Anterior cingulate cortex (tissue), 58 donors: ENCODE measurements at regions not wholly inside any gene's neighbourhood (a gene's known extent, or its start where the extent isn't known, plus 50 kb on each side); places are given as distances from the start of the nearest gene placed in this dataset.
"Not testable (repeated sequence)": the region's sequence is repeated elsewhere in the genome, so short reads cannot be mapped to it uniquely, and the experiment has no call there.

Experiments used
- DNase-seq, 58 donors: peaks; one replicate each; lab custom pipeline; 2025; lab: John Stamatoyannopoulos, UW

DNA sequence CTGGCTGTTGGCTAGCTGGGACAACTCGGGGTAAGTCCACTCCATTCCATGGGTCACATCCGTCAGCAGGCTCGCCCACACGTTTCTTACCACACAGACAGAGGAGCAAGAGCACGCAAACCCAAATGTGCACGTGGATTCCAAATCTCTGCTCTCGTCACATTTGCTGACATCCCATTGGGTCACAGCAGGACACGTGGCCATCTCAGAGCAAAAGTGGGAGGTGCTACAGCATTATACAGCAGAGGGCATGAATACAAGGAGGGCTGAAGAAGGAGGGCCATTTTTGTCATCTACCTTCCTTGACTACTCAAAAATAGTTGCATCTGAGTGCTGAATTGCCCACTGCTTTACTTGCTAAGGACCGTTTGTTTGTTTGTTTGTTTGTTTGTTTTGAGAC, 84.7 kb downstream of the RBBP6 start:
- no peak for DNase-seq

DNA sequence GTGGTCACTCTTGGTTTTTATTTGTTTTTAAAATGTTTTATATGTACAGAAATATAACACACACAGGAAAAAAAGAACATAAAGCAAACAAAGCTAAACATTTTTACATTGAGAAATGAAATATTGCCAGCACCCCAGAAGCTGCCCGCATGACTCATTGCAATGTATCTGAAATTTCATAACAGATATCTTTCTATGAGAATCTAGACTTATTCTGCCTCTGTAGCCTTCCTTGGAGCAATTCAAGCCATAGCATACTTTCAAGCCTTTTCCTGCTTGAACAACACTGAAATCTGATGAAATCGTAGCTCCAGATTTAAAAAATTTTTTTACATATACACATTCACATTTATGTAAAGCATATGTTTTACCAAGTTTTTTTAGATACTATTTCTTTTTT, 86.9 kb downstream of the RBBP6 start:
- peak in 1 of 58 donors; percentile 1 for DNase-seq

DNA sequence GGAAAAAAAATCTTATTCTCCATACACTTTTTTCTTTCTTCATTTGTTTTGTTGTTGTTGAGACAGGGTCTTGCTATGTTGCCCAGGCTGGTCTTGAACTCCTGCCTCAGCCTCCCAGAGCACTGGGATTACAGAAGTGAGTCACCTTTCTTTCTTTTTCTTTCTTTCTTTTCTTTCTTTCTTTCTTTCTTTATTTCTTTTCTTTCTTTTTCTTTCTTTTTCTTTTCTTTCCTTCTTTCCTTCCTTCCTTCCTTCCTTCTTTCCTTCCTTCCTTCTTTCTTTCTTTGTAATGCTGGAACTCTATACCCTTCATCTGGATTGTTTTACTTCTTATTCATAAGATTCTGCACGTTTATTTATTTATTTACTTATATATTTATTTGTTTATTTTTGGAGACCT, 94.5 kb upstream of the TNRC6A start:
- no peak for DNase-seq

DNA sequence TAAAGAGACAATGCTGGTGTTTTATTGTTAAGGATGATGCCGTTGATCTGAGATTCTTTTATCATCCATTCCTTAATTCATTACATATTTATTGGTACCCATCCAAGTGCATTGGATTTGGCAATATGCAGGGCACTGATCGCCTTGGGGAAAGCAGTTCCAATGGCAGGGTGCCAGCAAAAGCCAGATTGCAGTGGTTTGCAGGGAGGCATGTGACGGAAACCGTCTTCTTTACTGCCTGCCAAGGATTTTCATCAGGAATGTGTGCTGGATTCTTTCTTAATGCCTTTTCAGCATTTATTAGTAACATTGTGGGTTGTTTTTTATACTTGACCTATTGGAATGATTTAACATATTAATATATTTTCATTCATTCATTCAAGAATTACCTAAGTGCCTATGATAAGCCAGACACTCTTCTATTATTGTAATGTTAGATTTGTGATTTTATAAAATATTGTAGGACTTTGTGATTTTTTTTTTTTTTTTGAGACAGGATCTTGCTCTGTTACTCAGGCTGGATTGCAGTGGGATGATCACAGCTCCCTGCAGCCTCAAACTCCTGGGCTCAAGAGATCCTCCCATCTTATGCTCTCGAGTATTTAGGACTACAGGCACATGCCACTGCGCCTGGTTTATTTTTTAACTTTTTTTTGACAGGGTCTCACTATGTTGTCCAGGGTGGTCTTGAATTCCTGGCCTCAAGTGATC, 93.4 kb upstream of the TNRC6A start:
- peak in 46 of 58 donors; percentile 1 to 90 (median 22) for DNase-seq

DNA sequence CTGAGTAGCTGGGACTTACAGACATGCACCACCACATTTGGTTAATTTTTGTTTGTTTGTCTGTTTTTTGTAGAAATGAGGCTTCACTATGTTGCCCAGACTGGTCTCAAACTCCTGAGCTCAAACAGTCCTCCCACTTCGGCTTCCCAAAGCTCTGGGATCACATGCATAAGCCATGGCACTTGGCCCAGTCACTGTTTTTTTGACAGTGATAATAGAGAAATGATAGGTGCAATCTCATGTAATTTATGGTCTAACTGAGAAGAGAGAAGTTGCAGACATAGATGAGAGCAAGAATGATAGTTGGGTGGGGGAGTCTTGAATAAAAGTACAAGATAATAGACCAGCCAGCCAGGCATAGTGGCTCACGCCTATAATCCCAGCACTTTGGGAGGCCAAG, 89.7 kb upstream of the TNRC6A start:
- no peak for DNase-seq

DNA sequence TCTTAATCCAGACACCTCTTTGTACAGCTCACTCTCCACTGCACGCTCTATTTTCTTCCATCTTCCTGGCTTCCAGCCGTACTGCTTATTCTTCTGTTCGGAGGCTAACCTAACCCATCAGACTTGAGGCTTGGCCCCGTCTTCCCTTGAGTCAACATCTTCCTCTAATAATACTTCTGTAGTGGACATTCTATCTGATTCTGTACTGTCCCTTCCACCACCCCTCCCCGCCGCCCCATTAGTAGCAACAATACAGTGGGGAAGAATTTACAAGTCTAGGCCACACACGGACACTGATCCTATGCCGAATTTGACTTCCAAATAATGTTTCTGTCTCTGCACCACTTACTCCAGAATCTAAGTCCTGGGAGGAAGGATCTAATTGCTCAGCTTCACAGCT, 86.0 kb upstream of the TNRC6A start:
- DNase-seq, result no peak

DNA sequence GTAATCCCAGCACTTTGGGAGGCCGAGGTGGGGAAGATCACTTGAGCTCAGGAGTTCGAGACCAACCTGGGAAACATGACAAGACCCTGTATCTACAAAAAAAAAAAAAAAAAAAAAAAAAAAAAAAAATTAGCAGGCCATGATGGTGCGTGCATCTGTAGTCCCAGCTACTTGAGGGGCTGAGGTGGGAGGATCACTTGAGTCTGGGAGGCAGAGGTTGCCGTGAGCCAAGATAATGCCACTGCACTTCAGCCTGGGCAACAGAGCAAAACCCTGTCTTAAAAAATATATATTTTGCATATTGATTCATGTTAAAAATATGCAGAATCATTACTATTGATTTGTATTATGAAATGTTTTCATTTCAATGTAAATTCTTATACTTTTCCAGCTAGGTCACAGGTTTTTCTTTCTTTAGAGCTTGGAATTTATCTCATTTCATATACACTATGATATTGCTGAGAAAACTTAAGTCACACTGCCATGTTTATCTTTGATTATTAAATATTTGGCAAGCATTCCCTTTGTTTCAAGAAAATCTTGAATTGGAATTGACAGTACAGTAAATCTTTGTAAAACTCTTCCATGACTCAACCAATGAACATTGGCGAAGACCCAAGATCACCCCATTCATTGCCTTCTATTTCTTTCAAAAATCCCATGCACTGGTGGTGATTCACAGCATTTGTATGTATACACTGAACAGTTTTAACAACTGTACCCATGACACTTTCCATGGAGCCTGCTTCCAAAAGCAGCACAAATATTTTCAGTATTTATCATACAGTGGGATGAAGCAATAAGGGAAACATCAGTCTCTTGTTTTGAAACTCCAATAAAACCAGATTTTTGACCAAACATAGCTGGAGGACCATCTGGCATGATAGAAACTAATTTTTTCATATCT, 83.5 kb upstream of the TNRC6A start:
- DNase-seq, result peak in 1 of 58 donors; percentile 8

DNA sequence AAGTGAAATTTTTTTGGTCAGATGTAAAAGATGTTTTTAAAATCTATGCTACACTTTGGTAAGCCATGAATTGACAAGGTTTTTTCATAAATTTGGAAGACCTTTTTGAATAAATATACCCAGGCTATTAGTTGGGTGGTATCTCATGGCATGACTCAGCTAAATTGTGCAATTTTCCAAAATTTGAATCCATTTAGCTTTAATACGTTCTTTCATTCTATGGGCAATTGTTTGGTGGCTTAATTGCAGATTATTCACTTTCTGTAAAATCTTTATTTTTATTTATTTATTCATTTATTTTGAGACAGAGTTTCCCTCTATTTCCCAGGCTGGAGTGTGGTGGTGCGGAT, 82.8 kb upstream of the TNRC6A start:
- DNase-seq, result no peak

DNA sequence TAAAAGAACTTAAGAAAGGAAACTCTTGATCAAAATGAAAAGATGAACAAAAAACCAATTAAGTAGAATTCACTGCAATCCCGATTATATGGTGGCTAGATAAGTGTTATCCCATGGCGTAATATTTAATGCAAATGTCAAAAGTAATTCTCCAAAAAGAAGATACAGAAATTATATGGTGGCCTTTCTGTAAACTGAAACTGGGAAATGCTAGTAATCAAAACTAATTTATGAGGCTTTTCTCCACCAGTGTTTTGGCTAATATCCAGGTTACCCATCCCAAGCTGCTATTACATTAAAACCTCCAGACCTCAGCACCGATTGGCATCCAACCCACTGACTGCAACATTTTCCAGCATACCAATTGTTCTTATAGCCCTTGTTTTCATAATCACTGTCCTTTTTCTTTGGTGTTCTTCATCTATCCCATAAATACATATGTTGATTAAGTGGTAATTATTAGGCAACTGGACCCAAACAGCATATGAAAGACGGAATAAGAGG, 77.2 kb upstream of the TNRC6A start:
- DNase-seq, result no peak

DNA sequence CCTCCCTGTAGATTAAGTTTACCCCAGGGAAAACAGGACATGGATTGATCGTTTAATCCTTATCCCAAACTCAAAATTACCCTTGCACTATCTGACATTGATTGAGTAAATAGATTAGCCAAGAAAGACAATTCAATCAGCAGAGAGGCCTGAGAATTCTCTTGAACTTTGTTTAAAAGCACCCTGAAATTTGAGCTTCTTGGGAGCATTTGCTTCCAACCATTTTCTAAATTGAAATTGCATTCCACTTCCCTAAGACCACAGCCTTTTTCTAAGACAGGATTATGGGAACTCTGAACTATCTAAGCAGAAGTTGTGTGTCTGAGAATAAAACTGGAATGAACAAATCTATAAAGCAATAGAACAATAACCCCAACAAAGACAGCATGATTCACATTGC, 76.6 kb upstream of the TNRC6A start:
- DNase-seq, result no peak

DNA sequence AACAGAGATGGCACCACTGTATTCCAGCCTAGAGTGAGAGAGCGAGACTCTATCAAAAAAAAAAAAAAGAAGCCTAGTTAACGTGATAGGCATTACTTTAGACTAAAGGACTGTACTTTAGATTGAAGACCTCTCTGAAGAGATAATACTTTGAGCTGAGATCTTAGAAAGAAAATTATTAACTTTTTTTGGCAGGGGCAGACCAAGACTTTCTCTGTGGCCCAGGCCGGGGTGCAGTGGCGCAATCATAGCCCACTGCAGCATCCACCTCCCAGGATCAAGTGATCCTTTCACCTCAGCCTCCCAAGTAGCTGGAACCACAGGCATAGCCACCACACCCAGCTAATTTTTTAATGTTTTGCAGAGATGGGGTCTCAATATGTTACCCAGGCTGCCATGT, 75.7 kb upstream of the TNRC6A start:
- DNase-seq, result no peak

DNA sequence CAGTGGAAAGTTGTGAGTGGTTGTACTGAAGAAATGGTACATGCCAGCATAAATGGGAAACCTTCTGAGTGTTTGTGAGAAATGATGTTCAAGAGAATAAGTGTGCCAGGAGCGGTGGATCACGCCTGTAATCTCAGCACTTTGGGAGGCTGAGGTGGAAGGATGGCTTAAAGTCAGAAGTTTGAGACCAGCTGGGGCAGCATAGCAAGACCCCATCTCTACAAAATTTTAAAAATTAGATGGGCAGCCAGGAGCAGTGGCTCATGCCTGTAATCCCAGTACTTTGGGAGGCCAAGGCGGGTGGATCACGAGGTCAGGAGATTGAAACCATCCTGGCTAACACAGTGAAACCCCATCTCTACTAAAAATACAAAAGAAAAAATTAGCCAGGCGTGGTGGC, 63.5 kb upstream of the TNRC6A start:
- not testable (repeated sequence) for DNase-seq

DNA sequence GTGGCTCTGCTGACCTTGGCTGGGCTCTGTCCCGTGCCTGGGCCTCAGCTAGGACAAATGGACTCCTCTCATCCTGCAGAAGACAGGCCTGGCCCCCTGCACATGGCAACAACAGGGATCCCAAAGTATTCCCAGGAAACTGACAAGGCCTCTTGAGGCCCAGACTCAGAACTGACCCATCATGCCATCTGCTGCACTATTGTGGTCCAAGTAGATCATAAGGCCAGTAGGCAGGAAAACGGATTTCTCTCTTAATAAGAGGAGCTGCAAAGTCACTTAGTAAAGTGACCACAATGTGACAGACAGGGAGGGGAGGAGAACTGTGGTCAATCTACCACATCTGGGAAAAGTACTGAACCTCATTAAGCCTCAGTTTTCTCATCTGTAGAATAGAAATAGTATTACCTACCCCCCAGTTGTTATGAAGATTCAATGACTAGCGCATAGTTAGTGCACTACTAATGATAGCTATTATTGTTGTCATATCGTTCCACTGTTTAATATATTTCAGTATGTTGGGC, 62.1 kb upstream of the TNRC6A start:
- DNase-seq, result no peak

DNA sequence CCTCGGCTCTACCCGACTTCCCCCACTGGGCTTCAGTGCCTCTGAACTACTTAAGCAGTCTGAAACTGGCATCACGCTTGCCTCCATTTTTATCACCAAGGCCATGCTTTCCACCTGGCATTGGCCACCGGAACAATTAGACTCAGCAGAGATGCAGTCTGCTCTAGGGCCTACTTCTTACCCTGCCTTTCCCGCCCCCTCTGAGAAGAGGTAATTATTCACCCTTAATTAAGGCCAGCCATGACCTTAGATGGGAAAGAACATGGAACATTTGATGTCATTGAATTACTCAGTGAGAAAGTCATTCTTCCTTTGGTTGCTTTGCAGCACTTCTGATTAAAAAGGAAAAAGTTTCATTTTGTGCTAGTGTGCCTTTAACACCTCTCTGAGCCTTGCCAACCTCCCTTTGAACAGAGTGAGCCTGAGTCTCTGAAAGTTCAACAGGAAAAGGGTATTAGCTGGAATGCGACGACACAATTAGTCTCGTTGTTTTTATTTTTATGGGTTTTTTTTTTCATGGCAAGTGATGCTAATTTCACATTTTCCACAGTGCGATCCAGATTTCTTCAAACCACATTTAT, 60.9 kb upstream of the TNRC6A start:
- DNase-seq, result peak in 3 of 58 donors; percentile 1 to 3 (median 2)

DNA sequence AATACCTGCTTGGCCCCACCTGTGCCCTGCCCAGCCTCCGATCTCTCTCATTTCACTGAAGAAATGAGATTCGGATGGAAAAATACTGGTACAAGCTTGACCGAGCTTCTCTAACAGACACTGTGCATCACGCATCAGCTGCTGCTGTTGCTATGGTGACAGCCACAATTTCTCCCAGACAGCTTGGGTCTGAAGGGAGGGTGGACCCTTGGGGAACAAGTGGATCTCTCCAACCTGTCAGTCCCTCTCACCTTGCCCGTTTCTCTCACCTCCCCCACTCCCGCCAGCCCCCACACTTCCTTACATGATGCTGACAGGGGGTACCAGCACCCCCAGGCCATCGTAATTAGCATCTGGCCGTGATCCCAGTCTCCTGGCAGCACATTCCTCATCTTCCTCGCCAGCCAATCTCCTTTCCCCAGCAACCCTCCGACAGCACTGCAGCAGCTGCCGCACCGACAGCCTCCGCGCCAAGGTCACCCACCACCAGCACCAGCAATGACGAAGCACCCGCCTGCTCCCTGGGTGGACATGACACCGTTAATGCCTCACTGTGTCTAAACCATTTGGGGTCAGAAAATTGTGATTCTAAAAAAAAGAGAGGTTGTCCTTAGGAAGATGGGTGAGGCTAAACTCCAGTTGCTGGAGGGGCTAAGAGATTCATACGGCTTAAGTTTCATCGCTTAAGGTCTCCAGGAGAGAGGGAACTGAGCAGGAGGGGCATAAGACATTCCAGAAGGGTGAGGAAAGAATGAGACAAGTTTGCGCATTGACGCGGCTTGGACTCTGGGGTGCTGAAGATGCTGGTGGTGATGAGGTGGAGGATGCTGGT, 58.6 kb upstream of the TNRC6A start:
- peak; percentile 36 to 98 (median 86) for DNase-seq

DNA sequence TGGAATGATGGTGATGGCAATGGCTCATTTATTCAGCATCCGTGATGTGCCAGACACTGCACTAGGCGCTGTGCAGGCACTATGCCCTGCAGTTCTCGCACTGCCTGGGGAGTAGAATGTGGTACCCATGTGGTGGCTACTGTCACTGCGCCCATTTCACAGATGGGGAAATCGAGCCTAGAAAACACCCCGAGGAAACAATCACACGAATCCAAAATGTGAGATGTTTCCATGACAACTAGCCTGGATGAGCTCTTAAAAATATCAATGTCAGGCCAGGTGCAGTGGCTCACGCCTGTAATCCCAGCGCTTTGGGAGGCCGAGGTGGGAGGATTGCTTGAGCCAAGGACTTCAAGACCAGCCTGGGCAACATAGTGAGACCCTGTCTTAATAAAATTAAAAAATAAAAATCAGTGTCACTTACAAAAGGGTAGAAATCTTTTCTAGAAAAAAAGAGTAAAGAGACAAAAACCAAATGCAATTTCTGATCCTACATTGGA, 57.9 kb upstream of the TNRC6A start:
- DNase-seq, result peak in 2 of 58 donors; percentile 10 to 36

DNA sequence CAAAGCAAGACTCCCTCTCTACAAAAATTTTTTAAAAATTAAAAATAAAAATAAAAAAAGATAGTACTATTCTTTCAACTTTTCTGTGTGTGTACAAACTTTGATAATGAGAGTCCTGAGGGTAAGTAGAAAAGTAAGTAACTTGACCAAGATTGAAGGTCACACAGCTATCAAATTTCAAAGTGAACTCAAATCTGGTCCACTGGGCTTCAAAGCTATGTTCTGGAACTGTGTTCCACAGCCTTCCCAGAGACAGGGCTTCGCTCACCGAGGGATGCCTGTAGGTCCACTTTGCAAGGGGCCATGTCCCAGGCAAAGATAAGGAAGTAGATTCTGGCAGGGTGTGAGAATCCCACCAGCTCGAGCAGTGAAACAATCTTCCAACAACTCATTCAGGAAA, 56.3 kb upstream of the TNRC6A start:
- no peak for DNase-seq

DNA sequence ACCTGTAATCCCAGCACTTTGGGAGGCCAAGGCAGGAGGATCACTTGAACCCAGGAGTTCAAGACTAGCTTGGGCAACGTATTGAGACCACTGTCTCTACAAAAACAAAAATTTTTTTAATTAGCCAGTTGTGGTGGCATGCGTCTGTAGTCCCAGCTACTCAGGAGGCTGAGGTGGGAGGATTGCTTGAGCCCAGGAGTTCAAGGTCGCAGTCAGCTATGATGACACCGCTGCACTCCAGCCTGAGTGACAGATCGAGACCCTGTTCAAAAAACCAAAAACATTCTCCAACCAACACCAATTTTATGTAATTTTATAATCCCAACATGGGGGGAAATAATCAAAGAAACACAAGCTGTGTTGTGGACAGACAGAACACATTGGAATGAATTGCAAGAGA, 54.6 kb upstream of the TNRC6A start:
- no peak for DNase-seq

DNA sequence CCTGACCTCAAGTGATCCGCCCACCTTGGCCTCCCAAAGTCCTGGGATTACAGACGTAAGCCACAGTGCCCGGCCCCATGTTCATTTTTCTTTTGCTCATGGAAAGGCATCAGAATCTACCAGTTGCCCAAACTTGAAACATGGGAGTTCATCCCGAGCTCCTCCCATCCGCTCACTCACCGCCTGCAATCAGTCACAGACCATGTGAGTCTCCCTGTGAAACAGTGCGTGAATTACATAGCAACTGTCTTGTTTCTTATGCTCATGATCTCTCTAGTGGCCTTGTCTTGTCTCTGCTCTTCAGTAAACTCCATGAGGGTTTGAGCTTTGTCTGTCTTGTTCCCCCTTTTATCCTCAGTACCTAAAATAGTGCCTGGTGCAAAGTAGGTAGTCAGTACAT, 52.1 kb upstream of the TNRC6A start:
- DNase-seq, result no peak
